Activated naive CD4-positive, alpha-beta T cell treated with Interleukin-2 at 50 U/mL for 16 hours (primary cell): ENCODE measurements at regions not wholly inside any gene's neighbourhood (a gene's known extent, or its start where the extent isn't known, plus 50 kb on each side); places are given as distances from the start of the nearest gene placed in this dataset.

ENCODE experiments used
- DNase-seq: peaks from one replicate; pipeline ENCODE4 v3.0.0-alpha.2; 2020

DNA sequence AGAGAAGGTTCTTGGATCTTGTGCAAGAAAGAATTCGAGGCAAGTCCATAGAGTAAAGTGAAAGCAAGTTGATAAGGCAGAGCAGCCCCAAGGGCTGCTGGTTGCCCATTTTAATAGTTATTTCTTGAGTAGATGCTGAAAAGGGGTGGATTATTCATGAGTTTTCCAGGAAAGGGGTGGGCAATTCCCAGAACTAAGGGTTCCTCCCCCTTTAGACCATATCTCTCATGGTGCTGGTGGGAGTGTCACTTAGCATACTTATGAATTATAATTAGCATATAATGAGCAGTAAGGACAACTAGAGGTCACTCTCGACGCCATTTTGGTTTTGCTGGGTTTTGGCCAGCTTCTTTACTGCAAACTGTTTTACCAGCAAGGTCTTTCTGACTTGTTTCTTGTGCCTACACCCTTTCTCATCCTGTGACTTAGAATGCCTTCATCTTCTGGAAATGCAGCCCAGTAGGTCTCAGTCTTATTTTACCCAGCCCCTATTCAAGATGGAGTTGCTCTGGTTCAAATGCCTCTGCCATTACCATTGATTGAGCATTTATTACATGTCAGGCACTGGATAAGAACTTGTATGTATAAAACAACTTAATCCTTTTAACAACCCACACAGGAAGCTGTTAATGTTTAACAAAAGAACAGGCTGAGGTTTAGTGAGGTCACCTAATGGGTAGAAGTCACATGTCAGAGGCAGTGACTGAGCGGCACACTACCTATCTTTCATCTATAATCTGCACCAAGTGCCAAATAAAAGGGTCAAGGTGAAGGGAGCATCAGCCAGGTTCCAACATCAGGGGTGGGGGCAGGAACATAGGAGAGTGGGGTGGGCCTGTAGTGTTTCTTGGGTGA lies 250.9 kb downstream of the ICOS start:
- DNase-seq: no peak

DNA sequence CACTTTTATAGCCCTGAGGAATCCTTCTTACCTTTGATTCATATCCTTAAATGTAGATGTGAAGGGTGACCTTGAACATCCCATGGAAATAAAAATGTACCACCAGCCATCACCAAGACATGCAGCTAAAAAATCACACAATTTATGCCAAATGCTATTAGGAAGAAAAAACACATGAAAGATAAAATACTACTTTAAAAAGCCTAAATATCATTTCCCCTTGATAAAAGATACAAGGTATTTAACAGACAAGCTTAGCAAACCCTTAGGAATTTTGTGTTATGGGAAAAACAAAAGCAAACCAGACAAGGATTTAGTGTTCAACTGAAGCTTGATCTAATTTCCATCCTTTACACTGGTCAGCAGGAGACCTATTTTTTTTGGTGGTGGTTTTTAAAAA lies 255.0 kb downstream of the ICOS start:
- DNase-seq: no peak

DNA sequence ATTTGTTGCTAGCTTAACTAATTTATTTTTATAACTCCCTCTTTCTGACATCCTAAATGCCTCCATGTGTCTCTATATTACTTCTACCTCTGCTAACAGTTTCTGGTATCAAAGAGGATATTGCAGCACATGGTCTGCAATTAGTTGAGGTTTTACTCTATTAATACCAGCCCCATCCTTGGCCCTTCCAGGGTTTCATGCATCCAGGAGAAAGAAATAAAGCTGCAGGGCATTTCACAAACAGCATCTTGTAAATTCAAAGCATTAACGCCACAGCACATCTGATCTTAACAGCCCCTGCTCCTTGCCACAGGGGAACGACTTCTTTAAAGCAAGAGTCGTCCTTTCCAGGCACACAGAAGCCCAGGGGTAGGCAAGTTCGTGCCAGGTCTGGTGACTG lies 258.9 kb downstream of the ICOS start:
- DNase-seq: no peak

DNA sequence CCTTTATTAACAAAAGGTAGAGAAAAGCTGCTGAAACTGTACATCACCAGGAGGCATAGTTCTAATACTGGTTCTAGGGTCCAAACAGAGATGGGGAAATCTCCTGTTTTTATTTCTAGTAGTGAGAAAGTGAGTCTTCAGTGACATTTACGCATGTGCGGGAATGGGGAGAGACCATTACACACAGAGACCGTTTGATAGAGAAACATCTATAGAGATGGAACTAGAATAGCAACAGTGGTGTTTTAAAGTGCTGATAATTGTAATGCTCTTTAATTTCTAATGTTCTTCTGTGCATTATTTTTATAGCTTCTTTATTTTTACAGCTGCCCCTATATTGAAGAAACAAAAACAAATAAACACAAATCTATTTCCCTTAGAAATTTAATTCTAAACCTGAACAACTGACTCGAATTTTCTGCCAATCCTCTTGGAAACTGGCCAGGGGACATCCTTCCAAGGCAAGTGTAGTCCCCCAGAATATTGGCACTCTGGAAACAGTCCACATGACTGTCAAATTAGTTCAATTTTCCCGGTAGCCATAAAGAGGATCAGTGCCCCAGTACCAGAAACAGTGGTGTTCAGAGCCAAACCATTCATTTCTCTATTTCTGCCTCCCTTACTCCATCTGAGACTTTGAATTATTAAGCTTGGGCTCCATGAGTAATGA lies 260.9 kb downstream of the ICOS start:
- DNase-seq: no peak

DNA sequence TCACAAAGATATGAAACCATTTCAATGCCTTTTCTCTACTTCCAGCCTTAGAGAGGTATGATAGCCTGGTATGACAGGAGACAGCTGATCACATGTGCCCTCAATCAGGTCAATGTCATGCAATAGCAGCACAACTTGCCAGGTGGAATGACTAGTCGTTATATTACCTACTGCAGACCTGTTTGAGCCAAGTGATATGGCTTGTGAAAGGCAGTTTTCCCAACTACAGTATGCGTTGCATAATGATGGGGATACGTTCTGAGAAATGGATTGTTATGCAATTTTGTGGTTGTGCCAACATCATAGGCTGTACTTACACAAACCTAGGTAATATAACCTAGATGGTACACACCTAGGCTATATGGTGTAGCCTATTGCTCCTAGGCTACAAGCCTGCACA lies 262.8 kb downstream of the ICOS start:
- DNase-seq: no peak

DNA sequence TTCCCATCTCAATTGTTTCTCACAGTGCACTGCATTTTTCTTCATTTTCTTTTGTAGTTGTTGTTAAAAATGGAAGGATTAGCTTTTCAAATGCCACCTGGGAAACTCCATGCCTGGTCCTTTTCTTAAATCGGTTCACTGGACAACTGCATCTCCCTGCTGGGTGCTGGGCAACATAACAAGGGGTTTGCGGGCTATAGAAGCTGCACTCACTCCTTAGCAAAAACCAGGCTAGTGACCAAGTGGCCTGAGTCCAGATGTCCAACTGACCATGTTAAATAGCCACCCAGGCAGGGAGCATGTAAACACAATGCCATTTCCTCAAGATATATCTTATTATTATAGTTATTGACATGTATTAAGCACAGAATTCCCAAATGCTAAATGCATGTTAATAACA lies 264.9 kb downstream of the ICOS start:
- DNase-seq: no peak

DNA sequence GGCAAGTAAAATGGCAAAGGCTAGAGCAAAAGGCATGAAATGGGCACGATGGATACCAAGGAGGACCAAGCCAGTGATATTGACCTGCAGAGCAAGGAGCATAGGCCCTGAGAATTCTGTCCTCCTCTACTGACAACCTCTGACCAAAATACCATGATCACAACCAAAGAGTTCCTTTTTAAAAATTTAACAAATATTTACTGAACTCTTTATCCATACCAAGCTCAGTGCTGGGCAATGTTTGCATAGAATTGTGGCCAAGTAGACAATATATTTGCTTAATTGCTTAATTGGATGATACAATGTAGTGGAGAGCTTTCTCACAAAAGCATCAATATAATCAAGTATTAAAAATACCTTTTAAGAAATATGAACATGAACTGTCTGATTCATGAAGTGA lies 265.7 kb downstream of the ICOS start:
- DNase-seq: no peak

DNA sequence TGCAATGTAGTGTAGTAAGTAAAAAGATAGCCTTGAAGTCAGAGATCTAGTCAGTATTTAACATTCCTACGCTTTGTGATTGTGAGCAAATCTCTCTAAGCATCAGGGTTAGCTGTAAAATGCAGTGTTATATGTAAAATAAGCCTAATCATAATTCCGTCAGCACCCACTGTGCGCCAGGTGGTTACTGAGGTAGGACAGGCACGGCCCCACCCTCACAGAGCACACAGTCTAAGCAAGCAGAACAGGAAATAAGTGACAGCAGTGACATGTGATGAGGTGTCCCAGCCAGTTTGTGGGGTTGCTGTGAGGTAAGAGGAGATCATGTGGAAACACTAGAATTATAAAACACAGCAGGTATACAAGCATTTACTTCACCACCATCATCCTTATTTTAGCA lies 267.1 kb downstream of the ICOS start:
- DNase-seq: no peak

DNA sequence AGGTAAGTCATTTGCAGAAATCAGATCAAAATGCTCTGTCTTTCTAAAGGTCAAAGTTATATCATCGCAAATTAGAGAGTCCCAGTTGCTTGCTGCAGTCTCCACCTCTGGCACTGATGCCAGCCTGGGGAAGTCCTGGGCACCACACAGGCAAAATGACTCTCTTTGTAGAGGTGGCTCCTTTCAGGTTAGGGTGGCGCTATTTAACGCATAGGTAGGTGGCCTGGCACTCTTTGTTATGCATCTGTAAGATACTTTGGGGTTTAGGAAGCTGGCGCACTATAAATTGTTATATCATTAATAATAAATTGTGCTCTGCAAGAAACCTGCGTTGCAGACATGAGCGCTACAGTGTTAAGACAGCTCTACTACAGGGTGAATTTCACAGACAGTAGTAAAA lies 268.5 kb downstream of the ICOS start:
- no peak for DNase-seq

DNA sequence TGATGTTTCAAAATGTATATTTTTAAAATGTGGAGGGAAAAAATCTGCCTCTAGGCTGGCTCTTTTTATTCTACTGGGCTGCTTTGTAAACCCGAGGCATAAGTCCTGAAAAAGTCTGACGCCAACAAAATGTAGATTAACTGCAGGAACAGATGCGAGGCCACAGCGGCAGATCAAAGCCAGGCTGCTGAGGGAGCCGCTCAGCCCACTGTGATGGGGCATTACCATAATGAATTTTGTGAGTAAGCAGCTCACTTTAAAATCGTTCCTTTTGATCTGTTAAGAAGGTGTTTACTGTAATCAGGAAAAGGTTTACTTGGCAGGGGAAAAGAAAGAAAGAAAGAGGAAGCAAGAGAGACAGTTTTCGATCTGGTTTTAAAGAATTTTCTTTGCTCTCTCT lies 269.0 kb downstream of the ICOS start:
- DNase-seq: no peak

DNA sequence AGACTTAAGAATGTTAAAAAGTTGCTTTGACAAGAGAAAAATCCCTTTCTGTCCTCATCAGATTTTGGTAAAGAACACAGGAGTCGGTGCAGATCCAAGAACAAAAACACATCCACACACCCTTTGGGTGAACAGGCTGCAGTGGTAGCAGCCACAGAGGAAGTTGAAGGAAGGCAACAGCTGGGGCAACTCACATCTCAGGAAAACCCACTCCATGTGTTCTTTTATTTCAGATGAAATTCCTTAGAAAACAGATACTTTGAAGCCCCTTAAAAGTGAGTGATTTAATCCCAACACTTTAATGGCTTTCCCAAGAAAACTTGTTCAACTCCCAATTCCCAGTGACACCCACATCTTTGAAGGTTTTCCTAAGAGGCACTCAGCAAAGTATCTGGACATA lies 271.3 kb downstream of the ICOS start:
- DNase-seq: no peak

DNA sequence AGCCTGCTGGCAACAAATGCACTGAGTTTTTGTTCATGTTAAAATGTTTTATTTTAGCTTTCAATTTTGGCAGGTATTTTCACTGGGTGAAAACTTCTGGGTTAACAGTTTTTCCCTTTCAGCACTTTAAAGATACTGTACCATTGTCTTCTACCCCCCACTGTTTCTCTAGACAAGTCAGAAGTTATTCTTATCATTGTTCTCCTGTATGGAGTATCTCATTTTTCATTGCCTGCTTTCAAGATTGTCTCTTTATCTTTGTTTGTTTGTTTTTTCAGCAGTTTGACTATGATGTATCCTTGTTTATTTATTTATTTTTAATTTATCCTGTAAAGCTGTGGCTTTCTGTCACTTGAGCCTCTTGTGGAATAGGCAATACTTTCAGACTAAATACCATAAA lies 277.0 kb downstream of the ICOS start:
- no peak for DNase-seq

DNA sequence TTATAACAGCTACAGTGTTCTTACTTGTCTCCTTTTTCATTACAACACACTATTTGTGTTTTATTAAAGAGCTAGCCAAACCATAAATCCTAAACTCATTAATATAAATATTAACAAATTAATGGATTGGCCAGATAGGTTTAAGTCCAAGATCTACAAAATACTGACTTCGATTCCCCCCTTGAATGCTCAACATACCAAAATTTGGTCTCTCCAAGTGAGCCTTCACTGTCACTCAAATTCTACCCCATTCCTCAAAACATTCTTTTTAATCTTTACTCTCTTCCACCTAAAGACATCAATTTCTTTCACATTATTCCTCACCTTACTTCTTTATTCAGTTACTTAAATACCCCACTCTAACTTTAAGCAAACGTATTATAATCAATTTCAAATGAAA lies 281.5 kb downstream of the ICOS start:
- DNase-seq: no peak

DNA sequence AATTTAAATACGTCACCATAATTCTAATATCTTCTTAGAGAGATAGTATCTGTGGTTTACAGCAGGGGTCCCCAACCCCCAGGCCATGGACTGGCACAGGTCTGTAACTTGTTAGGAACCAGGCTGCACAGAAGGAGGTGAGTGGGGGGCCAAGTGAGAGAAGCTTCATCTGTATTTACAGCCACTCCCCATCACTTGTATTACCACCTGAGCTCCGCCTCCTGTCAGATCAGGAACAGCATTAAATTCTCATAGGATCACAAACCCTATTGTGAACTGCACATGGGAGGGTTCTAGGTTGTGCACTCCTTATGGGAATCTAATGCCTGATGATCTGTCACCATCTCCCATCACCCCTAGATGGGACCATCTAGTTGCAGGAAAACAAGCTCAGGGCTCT lies 282.6 kb downstream of the ICOS start:
- DNase-seq: no peak

DNA sequence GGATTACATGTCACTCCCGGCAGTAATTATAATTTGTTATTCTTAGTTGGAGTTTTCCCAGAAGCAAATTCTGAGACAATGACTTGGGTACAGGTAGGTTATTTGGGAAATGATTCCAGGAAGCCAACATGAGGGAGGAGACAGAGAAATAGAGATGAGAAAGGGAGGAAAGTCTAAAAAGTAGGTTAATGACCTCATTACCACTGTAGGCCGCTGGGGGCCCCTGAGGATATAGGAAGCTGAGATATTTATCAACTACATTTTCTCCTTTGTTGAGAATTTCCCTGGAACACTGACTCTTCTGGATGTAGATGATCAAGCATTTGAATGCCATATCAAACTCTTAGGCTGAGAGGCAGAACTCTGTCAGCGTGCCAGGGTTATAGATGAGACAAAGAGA lies 284.3 kb downstream of the ICOS start:
- no peak for DNase-seq

DNA sequence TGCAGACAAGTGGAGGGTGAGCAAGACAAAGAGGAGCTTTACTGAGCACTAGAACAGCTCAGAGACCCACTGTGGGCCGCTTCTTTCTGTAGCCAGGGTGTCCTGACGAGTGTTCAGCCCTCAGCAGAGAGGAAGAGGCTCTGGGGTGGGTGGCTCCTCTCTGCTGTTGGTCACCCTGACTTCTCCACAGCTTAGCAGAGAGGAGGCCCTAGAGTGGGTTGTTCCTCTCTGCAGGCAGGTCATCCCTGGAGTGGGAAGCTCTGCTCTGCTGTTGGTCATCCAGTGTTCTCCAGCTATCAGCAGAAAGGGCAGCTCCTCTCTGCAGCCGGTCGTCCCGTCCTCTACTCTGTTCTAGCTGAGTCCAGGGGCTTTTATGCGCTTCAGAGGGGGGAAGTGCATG lies 286.5 kb downstream of the ICOS start:
- no peak for DNase-seq

DNA sequence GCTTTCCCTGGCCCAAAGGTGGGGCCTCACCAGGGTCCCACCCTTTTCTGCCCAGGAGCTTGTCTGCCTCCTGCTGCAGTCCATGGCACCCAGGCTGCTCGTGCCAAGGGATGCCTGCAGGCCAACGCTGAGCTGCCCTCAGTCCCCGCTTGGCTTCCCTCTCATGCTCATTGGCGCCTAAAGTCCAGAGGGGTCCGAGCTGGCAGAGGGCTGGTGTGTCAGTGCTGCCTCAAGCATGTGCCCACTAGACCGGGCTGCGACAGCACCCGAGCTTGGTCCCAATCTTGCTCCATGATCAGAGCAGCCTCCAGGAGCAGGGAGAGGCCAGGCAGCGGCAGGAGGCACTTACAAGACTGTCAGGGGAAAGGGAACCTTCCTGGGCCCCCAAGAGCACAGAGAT lies 287.0 kb downstream of the ICOS start:
- no peak for DNase-seq

DNA sequence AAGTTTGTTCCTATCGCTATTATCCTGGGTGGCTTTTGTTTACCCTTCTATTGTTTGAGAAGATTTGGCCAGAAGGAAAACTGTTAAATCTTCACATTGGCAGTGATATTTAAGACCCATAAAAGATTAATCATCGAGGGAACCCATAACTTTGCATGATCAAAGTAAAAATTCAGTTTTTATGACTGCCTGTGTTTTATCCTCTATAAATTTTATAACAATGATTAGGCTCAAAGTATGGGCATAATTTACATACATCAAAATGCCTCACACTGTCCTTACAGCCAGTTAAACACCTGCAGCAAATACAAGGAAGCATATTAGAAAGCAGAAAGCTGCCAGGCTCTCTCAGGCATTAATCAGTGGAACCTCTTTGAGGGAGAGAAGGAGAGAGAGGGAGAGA lies 289.1 kb downstream of the ICOS start:
- DNase-seq: no peak

DNA sequence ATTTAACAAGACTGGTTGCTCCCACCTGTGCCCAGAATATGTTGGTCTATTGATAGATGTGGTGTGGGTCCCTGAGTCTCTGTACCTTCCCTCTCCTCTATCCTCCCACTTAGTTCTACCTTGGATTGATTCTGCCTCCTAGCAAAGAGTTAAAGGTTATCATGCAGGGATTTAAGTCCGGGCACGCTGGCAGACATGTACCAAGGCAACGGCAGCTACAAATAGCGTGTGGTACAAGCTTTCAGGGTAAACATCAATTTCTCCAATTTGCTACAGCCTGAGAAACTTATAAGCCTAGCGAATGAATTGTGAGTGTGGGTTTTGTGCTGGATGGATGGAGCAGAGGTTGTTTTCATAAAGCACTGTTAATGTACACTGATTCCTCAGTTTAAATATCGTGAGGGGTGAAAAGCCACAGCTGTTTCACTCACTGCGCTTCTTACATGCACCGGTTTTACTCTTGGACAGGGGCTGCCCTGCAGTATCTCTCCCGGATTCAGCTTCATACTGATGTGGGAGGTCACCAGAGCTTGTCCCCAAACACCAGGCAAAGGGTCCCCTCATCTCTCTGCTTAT lies 289.8 kb downstream of the ICOS start:
- no peak for DNase-seq

DNA sequence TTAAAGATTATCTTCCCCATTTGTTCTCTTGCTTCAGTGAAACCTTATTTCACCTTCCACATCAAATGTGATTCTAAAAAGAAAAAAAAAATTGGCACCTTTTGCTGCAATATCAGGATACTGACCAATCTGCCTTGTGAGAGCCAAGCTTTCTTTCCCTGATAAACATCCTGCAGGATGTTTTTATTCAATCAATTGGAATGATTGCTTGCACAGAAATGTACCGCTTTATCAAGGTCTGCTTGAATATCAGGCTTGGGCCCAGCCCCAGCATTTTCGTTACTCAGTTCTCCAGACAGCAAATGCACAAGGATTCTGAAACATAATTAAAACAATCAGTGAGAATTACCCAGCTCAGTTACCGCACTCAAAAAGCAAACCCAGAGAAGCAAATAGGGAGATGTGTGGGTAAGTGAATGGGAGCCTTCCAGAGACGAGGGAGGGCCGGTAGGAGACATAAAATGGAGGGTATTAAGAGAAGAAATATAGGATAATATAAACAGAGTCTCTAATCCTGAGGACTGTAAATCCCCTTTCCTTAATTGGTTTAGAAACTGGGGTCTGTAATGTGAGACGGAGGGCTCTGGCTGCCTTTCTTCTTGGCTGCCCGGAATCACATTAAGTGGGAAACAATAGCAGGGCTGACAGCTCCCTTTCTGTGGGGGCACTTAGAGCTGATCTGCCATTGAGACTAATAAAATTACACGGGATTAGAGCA lies 291.8 kb downstream of the ICOS start:
- DNase-seq: no peak

DNA sequence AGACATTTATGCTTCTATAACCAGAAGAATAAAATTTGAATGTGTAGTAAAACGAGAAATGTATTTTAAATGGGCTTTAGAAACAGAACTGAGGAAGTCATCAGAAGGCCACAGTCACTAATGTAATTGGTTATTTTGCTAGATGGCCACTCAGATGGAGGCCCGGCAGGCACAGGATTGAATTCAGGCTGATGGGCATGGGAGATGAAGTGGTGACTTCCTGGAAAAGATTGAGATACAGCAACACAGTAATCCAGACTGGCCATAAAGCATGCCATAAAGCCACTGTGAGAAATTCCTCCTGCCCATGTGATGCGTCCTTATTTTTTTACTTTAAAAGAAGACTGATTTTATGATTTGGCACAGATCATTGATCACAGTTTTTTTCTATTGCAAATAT lies 297.7 kb downstream of the ICOS start:
- no peak for DNase-seq

DNA sequence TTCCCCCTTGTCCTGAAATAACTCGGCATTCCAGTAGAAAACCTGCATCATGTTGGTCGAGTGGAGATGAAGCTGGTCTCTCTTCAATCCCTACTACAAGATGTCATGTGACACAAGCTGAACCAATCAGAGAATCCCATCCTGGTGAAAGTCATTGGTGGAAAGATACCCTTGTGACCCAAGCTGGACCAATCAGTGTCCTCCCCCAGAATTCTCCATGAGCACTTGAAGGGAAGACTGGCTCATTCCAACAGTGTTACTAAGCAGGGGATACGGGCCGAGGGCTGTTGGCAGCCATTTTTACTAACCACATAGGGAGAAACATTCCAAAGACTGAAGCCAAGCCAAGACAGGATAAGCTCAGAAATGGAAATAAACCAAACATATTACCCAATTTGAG lies 298.3 kb downstream of the ICOS start:
- DNase-seq: no peak

DNA sequence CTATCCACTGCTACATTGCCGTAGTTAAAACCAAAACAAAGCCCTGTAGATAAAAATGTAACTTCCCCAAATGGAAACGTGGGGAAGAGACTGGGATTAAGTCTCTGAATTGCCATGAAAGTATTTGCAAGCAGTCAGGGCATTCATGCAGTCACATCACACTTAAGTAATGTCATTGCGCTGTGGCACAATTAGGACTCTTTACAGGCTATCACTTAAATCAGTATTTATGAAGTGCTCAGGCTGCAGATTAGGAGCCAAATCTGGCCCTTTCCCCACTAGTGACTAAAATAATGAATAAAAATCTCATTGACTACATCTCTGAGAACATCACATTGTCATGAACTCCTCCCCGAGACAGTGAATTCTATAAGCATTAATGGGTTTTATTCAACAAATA lies 300.9 kb downstream of the ICOS start:
- no peak for DNase-seq
